IPS-NIHi11 (cell line): ENCODE measurements at regions not wholly inside any gene's neighbourhood (a gene's known extent, or its start where the extent isn't known, plus 50 kb on each side); places are given as distances from the start of the nearest gene placed in this dataset.

Experiments used
- DNase-seq: peaks from one replicate; pipeline ENCODE4 v3.0.0; 2012; ENCODE audit warnings: mixed read lengths, low spot score

- no peak for DNase-seq
These were observed 68.0 kb downstream of the MYCN start for GRCh38 chr2:16008331-16008850.

GRCh38 chr2:16007167-16007934 lies 67.0 kb downstream of the MYCN start:
- no peak for DNase-seq

DNA sequence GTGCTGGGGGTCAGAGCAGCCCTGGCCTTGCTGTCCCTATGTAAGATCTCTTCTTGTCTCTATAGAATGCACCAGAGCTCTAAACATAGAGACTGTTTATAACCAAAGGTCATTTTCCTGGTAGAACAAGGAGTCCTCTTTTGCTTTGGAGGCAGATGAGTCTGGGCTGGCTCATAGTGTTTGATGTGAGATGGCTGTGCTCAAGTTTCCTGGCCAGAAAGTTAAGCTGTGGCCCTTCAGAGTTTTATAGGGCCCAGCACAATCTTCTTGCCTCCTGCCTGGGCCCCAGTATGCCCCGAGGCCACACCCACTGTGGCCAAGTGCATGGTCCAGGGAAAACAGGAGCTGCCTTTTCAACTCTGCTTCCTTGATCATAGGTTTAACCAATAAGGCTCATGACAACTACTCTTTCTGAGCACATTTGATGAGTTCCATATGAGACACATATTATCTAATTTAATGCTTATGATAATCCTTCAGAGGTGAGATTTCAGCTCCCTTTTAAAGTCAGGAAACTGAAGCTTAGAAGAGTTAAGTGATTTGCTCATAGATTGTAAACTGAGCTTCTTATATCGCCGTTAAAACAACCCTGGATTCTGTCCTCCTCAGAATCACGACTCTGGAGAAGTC lies 66.3 kb downstream of the MYCN start:
- DNase-seq = no peak

- DNase-seq = no peak
These were observed 65.6 kb downstream of the MYCN start for GRCh38 chr2:16005816-16006536.

DNA sequence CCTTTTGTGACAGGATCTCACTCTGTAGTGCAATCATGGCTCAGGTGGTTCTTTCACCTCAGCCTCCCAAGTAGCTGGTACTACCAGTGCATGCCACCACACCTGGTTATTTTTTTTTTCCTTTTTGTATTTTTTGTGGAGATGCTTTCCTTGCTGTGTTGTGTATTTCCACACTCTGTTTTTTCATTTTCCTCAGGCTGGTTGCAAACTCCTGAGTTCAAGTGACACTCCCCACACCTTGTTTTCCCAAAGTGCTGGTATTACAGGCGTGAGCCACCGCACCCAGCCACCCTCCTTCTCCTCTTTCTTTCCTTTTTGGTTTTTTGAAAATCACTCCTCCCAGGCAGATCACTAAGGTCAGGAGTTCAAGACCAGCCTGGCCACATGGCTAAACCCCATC lies 65.0 kb downstream of the MYCN start:
- no peak for DNase-seq

DNA sequence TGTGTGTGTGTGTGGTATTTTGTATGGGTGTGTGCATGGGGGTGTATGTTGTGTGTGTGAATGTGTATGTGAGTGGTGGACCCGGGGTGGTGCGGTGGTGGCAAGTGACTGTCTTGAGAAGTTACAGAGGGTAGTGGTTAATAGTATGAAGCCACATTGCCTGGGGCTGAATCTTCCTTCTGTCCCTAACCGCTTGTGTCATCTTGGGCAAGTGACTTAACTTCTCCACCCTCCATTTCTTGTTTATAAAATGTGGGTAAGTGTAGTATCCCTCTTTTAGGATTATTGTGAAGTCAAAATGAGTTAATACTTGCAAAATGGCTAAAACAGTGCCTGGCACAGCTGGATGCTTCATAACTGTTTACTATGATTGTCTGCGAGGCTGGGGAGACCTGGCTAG lies 63.5 kb downstream of the MYCN start:
- DNase-seq = no peak

- DNase-seq = no peak
These were observed 62.8 kb downstream of the MYCN start for GRCh38 chr2:16003152-16003551.

DNA sequence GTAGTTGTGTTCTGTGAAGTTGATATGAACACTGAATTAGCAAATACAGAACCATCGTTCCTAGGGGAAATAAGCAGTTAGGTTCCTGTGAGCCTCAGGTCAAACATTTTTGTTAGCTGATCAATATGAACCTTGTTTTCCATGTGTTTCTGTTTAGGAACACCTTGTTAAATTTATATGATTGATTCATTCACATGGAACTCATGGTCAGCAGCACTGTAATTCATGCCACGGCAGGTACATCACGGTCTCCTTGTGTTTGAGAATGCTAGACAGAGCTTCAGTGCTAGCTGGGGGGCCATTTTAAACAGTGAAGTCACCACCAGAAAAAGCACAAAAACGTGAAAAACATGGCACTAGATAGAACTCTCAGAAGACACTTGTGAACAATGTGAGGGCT lies 62.2 kb downstream of the MYCN start:
- DNase-seq = no peak

DNA sequence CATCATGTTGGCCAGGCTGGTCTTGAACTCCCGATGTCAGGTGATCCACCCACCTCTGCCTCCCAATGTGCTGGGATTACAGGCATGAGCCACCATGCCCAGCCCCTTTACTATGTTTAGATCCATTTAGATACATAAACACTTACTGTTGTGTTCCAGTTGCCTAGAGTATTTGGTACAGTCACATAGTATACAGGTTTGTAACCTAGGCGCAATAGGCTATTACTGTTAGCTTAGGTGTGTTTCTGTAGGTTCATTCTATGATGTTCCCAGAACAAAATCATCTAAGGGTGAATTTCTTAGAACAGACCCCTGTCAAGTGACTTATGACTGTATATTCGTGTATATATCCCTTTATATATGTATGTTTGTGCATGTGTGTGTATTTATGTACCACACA lies 61.8 kb downstream of the MYCN start:
- no peak for DNase-seq

DNA sequence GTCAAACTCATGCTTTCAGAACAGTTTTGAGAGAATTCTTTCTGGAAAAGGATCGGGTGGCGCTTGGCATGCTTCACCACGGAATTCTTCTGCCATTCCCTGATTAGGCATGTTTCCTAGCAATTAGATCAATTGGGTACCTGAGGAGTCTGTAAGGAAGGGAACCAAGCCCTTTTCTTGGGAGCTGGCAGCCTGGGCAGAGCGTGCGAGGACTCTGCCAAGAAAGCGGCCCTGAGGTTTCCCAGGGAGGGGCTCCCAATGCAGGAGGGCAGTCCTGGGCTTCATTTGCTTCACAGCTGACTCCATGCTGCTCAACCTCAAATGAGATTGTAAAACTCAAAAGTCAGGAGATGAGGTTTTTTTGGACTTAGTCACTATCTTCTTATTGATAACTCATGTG lies 60.3 kb downstream of the MYCN start:
- DNase-seq = no peak

DNA sequence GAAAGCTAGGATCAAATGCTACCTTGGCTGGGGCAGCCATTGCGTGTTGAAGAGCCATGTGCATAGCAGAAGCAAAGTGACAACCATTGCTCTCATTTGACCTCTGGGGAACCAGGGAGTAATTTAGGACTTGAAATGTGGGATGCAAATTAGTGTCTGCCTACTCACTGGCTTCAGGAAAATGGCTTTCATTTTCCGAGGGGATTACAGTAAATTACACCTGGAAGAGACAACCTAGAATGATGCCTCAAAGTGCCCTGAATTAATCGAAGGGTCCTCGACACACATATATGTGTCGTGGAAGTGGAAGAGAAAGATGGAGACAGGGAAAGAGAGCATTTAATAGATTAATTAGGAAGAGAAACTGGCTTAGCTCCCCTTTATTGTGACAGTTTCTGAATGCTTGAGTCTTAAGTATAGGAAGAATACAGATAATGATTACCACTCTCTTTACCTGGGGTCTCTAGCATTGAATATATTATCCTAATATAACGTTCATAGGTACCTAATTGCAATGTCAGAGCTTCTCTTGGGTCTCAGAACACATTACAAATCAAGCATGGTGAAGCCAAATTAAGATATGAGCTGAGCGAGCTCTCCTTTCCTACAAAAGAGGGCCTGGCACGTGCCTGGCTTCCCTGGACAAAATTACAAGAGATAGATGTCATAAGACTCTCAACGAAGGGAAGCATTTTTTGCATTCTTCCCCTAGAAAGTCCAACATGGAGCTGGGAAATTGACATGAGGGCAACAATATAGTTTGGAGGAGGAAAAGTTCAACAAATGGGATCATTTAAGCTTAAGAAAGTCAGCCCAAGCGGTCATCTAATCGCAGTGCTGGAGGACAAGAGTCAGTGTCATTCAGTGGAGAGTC lies 59.5 kb downstream of the MYCN start:
- no peak for DNase-seq

DNA sequence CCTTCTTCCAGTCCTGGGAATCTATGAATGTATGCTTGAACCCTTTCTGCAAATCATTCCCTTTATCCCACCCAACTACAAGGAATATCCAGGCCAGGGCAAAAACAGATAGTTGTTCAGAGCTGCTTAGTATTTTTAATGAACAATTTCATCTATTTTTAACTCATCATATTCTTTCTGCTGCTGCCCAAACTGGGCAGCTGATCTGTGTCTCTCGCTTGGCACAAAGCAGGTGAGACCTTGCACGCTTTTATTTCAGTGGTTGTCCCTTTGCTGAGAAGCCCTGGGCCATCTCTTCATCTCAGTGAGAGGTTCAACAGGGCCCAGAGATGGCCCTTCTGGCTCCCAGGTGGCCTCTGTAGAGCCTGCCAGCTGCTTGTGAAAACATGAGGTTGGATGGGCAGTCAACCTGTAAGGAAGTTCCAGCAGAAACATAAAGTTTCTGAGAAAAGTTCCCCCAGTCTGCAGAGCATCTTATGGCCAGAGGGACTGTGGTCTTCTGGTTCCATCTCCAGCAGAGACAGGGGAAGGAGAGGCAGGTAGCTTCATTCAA lies 57.5 kb downstream of the MYCN start:
- DNase-seq = no peak

- no peak for DNase-seq
These were observed 56.4 kb downstream of the MYCN start for GRCh38 chr2:15996536-15997423.
